ENCODE measurements at regions not wholly inside any gene's neighbourhood (a gene's known extent, or its start where the extent isn't known, plus 50 kb on each side); places are given as distances from the start of the nearest gene placed in this dataset.
"Not testable (repeated sequence)": the region's sequence is repeated elsewhere in the genome, so short reads cannot be mapped to it uniquely, and the experiment has no call there.

DNA sequence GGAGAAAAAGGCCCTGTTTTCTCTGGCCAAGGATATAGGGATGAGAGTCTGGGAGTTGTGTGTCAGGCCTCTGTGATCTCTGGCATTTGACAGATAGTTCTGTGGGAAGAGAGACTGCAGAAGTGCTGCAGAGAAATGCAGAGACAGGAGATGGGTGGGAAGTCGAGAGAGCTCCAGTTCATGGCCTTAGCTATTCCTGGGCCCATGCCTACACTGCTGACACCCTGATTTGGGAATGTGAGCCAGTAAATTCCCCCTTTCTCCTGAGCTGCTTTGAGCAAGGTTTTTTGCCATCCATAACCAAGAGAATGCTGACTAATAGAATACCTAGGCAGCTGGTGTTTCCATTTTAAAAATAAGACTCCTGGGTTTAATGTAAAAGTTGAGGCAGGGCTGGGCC lies 59.3 kb downstream of the EBLN2 start:
- DNase-seq = no peak

DNA sequence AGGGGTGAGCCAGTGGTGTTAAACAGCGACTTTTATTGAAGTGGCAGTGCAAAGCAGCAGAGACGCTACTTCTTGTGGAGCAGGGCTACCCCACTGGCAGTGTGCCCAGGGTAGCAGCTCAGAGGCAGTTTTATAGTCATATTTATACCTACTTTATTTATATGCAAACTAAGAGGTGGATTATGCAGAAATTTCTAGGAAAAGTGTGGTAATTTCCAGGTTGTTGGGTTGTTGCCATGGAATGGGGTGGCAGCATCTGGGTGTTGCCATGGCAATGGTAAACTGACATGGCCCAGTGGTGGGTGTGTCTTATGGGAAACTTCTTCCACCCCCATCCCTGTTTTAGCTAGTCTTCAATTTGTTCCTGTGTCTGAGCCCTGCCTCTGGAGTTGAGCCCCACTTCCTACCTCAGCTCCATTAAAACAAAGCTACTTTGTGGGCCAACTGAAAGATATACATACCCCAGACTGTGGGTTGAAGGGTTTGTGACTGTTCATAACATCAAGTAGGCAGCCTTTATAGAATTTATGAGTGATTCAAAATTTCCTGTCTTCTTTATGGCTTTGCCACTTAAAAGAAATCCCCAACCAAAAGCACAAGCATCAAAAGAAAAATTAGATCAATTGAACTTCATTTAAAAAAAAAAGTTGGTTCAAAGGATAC lies 60.3 kb downstream of the EBLN2 start:
- no peak for DNase-seq

DNA sequence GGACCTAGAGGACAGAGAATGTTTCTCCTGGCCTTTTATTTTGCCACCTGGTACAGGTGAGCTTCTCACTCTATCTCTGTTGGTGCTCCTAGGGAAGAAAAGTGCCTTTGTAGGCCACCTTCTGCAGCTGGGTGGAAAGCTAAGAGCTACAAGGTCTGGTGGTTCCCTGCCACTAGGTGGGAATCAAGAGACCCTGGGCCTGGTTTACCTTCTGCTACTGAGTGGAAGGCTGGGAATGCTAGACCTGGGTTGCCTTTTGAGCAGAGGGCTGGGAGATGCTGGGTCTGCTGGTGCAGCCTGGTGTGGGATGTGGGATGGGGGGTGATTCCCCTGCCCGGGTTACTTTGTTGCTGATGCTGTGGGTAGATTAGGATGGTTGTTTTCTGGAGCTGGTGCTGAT lies 72.6 kb downstream of the EBLN2 start:
- no peak for DNase-seq

DNA sequence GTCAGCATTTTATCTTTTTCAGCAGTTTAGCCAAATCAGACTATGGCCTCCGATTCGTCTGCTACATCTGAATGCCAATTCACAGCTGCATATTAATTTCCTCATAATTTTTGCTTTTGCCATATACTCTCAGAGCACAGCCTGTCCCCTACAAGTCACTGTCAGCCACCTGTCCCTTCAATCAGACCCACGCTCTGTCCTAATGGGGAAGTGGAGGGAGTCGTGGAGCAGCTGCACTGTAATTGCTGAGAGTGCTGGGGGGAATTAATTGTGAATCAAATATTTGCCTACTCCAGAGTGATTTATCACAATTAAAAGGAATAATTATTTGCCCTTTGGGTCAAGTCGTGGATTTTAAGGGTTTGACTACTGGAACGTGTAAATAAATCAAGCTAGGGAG lies 75.5 kb downstream of the EBLN2 start:
- DNase-seq = no peak

DNA sequence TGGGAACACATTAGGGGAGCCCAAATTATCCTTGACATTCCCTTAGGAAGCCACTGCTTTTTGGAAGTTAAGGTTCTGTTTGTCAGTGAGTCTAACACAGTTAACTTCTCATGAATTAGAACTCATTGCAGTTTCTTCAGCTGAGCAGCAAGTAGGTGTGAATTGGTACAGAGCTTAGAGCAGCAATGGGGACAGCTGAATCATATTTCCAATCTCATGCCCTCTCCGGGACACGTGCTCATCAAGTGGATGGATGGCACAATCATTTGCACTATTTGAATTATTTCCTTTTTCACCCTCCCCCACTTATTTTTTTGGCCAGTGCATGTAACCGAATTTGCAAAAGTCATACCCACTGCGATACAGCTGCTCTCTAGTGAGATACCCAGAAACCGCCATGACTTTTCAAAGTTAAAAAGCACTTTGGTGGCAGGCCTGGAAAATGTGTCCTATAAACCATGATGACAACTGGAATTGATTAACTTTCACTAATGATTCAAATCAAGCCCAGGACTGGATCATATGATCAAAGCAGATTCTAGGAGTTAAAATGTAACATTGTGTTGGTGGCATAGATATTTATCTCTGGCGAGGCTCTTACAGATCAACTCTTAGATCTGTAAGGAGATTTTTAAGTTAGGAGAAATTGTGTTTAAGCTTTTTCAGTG lies 76.4 kb downstream of the EBLN2 start:
- no peak for DNase-seq

DNA sequence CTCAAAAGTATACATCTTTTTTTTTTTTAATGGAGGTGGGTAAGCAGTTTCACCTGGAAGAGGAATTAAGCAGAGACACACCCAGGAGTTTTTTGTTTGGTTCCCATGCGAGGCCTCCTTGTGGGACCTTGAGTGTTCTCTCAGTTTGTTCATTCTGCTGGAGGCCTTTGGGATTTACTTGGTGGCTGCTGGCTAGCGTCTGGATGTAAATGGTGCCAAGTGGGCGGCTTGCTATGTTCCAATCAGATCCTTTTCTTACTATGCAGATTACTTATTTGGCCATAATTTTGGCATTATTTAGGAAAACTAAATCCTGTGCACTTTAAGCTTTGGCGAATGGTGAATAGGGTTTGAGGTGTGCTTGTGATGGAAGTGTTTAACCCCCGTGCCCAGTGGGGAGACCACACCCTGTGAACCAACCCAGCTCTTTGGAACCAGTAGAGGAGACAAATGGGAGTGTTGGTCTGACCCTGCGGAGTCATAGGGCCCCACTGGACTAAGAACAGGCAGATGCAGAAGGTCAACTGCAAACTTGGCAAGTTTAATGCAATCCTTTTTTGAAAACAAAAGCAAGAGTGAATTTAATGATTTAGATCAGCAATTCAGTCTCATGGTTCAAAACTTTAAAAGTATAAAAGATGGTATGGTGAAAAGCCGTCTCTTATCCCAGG lies 79.4 kb downstream of the EBLN2 start:
- DNase-seq = no peak

DNA sequence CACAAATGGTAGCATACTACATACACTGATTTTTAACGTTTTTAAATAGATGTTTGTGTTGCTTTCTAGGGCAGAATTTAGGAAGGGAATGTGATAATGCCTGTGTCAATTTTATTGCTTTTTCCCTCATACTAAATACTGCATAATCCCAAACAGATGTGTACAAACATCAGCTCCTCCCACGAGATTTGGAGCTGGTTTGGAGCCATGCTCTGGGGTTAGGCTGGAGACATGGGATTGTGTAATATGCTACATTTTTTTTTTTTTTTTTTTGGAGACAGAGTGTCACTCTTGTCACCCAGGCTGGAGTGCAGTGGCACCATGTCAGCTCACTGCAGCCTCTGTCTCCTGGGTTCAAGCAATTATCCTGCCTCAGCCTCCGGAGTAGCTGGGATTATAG lies 80.1 kb downstream of the EBLN2 start:
- DNase-seq = no peak

DNA sequence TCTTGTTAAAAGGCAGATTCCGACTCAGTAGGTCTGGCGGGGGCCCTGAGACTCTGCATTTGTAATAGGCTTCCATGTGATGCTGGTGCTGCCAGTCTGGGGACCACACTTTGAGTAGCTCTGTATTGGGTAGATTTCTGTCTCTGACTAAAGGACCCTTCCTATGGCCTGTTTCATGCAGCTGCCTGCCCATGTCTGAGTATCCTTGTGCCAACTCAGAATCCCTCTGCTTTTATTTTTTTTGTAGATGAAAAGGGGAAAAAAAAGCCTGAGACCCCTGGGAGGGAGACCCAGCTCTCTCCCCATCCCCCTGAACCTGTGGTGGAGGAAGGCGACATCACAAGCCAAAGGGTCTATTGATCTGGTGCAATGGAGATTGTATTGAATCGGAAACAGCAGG lies 81.9 kb downstream of the EBLN2 start:
- no peak for DNase-seq

DNA sequence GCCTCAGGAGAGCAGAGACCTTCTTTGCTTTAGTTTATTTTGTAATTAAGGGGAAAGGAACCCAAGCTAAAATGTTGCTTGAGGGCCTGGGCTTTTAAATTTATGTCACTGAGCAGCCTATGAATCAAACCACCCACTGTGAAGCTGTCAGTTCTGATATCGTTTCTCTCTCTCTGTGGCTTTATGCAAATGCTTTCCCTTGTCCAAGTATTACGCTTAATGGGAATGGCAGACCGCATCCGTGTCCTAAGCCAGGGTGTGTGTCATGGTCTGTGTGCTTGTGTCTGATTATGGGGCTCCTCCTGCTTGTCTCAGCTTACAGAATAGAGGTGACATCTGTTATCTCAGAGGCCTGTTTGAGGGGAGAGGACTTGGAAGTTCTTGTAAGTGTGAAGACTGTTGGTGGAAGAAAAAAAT lies 82.4 kb downstream of the EBLN2 start:
- no peak for DNase-seq

DNA sequence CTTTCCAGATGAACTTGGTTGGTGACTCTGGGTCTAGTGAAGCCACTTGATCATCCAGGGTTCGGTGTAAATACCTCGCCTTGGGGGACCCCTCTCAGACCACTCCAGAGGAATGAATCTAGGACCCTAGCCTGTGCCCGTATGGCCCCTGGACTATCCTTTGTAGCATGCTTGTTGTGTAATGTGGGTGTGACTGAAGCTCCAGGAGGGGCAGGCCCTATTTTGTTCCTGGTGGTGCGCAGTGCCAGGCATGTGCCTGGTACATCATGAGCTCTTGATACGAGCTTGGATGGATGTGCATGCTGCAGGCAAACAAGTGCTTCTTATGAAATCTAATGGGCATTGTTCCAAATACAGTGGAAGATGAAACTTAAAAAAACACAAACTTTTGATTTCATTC lies 82.8 kb downstream of the EBLN2 start:
- no peak for DNase-seq

DNA sequence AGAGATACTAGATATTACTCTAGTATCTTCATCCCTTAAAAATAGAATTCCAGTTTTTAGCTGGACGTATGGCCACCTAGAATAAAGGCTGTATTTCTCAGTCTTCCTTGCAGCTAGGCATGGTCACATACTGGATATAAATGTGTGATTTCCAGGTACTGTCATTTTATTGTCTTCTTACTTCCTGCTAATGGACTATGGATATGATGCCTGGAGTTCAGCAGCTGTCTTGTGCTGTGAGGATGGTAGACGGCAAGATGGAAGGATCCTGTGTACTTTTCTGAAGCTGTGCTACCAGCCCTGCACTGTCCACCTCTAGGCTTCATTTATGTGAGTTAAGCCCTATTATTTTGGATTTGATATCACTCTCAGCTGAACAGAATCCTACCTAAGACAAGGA lies 83.4 kb downstream of the EBLN2 start:
- DNase-seq = no peak

DNA sequence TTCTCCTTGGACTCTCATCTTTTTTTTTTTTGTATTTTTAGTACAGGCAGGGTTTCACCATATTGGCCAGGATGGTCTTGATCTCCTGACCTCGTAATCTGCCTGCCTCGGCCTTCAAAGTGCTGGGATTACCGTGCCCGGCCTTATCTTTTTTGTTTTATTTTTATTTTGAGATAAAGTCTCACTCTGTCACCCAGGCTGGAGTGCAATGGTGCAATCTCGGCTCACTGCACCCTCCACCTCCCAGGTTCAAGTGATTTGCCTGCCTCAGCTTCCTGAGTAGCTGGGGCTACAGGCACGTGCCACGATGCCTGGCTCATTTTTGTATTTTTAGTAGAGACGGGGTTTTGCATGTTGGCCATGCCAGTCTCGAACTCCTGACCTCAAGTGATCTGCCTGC lies 86.0 kb downstream of the EBLN2 start:
- not testable (repeated sequence) for DNase-seq

DNA sequence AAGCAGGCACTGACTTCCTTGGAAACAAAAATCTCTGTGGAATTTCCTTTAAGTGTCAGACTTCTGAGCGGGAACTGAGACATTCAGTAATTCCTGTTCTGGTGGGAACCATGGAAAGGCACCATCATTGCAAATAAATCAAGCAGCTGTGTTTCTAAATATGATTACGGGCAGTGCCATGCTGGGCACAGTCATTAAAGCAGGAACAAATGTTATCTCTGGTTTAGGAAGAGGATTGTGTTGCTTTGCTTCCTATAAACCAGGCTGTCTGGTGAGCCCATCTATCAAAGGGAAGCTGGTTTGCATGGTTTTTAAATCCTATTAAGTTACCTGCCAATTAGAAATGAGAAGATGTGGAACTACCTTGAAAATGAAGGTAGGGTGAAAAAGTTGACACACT lies 86.7 kb downstream of the EBLN2 start:
- no peak for DNase-seq

DNA sequence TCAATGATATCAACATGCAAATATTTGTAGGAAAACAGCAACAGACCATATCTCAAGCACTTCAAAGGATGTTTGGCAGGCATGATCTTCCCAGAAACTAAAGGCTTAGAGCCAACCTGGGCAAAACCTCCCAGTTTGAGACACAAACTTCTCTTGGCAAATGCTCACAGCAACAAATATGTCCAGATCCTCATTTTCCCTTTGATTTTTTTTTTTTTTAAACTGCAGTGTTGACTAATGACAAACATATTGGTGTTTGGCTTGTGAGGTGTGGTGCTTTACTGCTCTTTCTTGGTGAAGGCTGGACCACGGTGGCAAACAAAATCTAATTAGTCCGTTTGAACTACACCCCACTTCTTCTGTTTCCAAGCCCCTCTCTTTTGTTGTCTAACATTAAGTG lies 87.2 kb downstream of the EBLN2 start:
- DNase-seq = no peak

DNA sequence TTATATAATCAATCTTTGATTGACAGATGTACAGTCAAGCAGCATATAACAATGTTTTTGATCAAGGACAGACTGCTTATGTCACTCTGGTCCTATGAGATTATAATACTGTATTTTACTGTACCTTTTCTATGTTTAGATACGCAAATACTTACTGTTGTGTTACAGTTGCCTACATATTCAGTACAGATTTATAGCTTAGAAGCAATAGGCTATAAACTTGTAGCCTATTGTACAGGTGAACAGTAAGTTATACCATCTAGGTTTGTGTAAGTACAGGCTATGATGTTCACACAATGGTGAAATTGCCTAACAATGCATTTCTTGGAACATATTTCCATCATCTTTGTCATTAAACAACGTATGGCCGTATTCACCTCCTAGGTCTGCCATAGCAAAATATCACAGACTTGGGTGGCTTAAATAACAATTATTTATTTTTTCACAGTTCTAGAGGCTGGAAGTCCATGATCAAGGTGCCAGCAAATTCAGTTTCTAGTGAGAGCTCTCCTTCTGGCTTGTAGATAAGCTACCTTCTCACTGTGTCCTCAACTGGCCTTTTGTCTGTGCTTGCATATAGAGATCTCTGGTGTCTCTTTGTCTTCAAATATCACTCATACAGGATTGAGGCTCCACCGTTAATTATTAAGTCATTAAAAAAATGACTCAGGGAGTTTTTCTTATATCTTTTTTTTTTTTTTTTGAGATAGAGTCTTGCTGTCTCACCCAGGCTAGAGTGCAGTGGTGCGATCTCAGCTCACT lies 89.1 kb downstream of the EBLN2 start:
- DNase-seq = no peak

DNA sequence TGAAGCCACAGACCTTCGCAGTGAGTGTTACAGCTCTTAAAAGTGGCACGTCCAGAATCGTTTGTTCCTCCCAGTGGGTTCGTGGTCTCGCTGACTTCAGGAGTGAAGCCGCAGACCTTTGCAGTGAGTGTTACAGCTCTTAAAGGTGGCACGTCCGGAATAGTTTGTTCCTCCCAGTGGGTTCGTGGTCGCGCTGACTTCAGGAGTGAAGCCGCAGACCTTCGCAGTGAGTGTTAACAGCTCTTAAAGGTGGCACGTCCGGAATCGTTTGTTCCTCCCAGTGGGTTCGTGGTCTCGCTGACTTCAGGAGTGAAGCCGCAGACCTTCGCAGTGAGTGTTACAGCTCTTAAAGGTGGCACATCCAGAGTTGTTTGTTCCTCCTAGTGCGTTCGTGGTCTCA lies 91.1 kb downstream of the EBLN2 start:
- not testable (repeated sequence) for DNase-seq

DNA sequence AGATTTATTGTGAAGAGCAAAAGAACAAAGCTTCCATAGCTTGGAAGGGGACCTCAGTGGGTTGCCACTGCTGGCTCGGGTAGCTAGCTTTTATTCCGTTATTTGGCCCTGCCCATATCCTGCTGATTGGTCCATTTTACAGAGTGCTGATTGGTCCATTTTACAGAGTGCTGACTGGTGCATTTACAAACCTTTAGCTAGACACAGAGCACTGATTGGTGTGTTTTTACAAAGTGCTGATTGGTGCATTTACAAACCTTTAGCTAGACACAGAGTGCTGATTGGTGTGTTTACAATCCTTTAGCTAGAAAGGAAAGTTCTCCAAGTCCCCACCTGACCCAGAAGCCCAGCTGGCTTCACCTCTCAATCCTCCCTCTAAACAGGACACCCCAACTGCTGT lies 91.6 kb downstream of the EBLN2 start:
- DNase-seq = not testable (repeated sequence)

DNA sequence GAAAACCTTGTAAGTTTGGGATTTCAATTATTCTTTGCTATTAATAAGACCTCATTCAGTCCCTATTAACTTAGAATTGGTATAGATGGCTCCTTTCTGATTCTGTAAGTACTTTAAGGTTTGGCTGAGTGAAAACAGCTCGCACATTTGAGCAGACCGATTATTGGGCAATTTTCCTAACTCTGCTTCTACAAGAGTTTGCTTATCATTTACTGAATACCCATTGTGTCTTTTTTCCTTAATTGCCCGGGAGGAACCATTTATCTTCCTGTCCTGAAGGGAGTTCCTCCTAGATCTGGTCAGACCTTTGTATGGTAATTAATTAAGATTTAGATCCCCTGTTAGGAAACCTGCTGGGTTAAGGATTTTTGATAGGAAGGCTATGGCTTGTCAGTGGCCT lies 92.8 kb downstream of the EBLN2 start:
- DNase-seq = not testable (repeated sequence)

DNA sequence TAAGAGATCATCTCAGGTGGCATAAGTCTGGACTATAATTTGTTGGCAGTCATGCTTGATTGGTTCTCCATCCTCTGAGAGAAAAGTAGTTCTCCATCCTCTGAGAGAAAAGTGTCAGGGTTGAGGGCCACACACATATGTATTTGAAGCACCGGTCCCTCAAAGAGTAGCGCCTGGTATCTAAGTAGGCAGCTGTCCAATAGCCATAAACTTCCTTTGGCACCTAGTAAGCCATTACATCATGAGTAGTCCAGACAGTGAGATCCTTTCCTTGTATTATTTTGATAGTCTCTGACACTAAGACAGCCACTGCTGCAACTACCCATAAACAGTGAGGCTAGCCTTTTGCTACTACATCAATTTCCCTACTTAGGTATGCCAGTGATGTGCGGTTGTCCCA lies 94.0 kb downstream of the EBLN2 start:
- DNase-seq = not testable (repeated sequence)

DNA sequence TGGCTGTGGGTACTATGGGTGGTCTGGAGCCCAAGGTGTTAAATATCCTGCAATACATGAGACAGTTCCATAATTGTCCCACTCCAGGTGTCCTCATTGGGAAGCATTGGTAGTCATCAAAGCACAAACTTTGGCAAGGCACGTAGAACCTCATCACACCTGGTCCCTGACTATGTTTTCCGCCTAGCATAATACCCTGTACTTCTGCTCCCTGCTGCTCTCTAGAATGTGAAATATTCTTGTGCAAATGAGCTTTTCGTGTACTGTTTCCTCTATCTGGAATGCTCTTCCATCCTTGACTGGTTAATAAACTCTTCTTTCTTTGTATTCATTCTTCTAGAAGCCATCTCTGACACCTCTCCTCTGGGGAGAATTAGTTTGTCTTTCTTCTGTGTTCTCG lies 103.2 kb downstream of the EBLN2 start:
- DNase-seq = no peak

DNA sequence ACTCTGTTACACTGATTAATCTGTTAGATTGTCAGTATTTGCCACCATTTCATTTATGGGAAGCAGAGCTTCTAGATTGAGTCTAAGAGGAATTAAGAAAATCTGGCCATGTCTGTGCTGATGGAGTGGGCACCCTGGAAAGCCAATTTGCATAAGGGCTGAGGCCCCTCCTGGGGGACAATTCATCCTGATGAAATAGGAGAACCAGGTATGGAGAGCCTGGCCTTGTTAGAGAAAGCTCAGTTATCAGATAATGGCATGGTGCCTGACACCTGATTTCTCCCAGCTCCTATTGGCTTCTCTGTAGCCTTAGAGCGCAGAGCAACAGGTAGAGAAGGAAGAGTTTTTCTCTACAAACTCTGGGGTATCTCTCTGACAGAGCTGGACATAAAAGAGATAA lies 114.2 kb downstream of the EBLN2 start:
- DNase-seq = no peak

DNA sequence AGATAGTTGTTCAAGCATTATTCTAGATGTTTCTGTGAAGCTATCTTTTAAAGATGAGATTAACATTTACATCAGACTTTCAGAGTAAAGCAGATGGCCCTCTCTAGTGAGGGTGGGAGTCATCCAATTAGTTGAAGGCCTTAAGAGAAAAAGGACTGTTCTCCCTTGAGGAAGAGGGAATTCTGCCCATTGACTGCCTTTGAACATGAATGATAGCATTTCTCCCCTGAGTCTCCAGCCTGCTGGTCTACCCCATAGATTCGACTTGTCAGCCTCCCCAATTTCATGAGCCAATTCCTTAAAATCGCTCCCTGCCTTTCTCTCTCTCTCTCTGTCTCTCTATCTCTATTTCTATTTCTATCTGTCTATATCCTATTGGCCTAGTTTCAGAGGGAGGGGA lies 115.5 kb downstream of the EBLN2 start:
- DNase-seq = no peak

DNA sequence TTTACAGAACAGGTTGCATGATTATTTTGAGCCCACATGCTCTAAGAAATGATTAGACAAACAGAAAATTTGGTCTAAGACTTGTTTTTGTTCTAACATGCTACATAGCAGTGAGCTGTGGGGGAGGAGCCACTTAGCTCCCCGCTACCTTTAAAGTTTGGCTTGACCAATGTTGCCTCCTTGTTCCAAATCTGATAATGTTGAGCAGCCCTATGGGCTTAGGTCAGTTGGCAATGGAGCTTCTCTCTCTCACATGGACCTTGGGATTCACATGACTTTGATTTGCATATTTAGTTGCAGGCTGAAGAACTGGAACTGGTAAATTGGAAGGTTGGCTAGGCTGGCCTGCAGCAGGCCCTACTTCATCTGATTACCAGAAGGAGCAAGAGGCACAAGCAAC lies 116.4 kb downstream of the EBLN2 start:
- no peak for DNase-seq

DNA sequence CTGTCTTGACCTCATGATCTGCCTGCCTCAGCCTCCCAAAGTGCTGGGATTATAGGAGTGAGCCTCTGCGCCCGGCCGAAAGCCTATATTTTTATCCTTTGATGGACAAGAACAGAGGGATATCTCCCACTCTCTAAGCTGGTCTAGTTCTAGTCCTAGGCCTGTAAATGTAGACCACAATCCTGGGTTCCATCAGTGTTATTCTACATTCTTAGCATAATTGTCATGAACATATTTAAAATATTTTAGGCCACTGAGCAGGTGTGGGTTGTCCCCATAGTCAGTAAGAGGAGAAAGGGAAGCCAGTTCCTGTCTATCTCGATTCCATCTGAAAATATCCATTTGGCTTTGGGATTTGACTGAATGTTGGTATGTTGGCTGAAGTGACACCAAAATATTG lies 118.1 kb downstream of the EBLN2 start:
- DNase-seq = no peak
